ENCODE measurements at regions not wholly inside any gene's neighbourhood (a gene's known extent, or its start where the extent isn't known, plus 50 kb on each side); places are given as distances from the start of the nearest gene placed in this dataset.
"Not testable (repeated sequence)": the region's sequence is repeated elsewhere in the genome, so short reads cannot be mapped to it uniquely, and the experiment has no call there.

DNA sequence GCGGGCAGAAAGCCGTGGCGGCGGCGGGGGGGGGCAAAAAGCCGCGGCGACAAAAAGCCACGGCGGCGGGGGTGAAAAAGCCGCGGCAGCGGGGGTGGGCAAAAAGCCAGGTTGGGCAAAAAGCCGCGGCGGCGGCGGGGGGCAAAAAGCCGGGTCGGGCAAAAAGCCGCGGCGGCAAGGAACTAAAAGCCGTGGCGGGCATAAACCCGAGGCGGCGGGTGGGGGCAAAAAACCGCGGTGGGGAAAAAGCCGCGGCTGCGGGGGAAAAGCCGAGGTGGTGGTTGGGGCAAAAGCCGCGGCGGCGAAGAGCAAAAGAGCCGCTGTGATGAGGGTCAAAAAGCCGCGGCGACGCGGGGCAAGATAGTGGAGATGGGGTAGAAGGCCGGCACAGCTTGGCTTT lies 1834.2 kb downstream of the FOXD4L5 start:
- not testable (repeated sequence) for DNase-seq

- DNase-seq: not testable (repeated sequence)
Observed at GRCh38 chr9:63425123-63425522, 1859.9 kb downstream of the FOXD4L5 start.

DNA sequence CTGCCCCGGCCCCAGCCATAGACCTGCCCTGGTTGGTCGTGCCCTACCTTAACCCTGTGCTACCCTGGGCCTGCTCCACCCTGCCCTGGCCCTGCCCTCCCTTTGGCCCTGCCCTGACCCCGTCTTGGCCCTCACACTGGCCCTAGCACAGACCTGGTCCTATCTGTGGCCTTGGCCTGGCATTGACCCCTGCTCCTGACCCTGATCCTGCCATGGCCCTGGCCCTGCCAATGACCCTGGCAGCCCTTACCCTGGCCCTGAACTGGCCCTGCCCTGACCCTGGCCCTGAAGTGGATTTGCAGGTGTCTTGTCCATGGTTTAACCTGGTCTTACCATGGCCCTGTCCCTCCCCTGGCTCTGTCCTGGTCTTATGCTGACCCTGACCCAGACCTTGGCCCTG lies 1894.1 kb downstream of the FOXD4L5 start:
- not testable (repeated sequence) for DNase-seq

- DNase-seq: not testable (repeated sequence)
Observed at GRCh38 chr9:63385479-63385878, 1899.5 kb downstream of the FOXD4L5 start.

GRCh38 chr9:63379864-63380263 lies 1905.1 kb downstream of the FOXD4L5 start:
- DNase-seq: not testable (repeated sequence)

DNA sequence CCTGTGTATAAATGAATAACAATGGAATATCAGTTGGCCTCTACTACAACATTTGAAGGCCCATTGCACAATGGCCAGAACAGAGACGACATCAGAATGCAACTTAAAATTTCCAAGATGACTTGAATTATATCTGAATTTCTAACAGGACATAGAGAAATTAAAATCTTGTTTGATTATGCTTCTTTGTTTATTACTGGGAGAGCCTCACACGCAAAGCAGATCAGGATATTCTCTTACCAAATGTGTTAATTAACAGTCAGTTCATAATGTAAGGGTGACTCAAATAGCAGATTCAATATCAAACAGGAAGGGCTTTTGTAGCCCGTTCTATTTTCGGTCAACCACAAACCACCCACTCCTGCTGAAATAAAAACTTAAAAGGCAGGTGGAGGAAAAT lies 1930.8 kb downstream of the FOXD4L5 start:
- DNase-seq: not testable (repeated sequence)

GRCh38 chr9:63347347-63347746 lies 1937.7 kb downstream of the FOXD4L5 start:
- DNase-seq: not testable (repeated sequence)

- DNase-seq: peak; percentile 67
Observed at GRCh38 chr9:63346310-63347048, 1938.5 kb downstream of the FOXD4L5 start.

GRCh38 chr9:63344408-63344807 lies 1940.6 kb downstream of the FOXD4L5 start:
- not testable (repeated sequence) for DNase-seq

DNA sequence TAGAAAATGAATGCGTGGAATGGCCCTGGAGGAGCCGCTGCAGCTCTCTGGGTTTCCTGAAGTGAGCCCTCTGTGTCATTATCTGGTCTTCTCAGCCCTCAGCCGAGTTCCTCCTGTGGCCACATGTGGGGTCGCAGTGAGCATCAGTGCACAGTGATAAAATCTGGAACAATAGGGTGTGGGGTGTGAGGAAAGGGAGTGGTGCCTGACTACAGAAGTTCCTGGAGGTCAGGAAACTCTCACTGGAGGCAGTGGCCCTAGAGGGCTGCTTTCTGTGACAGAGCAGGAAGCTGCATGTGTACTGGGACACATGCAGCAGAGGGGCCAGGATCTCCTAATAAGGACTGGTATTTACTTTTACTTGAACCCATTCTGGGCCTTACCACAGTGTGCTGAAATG lies 1942.5 kb downstream of the FOXD4L5 start:
- DNase-seq: peak; percentile 62

- peak; percentile 8 for DNase-seq
Observed at GRCh38 chr9:63337899-63338604, 1947.0 kb downstream of the FOXD4L5 start.

- not testable (repeated sequence) for DNase-seq
Observed at GRCh38 chr9:63335286-63335685, 1949.7 kb downstream of the FOXD4L5 start.

DNA sequence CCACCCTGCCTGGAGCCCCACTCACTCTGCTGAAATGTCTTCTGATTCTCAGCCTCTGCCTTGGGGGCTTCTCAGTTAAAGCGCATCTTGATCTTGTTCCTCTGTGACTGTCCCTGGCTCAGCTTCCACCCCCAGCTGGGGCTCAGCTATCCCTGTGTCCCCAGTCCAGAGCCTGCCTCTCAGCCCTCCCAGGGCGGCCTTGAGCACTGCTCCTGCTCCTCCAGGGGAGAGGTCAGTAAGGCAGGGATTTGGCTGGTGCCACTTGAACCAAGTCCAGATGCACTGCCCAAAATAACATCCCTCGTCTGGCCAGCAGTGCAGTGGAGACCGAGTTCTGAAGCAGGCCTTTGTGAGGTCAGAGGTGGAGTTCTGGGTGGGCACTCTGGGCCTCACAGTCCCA lies 1950.8 kb downstream of the FOXD4L5 start:
- DNase-seq: not testable (repeated sequence)

GRCh38 chr9:63333083-63333482 lies 1951.9 kb downstream of the FOXD4L5 start:
- DNase-seq: not testable (repeated sequence)

DNA sequence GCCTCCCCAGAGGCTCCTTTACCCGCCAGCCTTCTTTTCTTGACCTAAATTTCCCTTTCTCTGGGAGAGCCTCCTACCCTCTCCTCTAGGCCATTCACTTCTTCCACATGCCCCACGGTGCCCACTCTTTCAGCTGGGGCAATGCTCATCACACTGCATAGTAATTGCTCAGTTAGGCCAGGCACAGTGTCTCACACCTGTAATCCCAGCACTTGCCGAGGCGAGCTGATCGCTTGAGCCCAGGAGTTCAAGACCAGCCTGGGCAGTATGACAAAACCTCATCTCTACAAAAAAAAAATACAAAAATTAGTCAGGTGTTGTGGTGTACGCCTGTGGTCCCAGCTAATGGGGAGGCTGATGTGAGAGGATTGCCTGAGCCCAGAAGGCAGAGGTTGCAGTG lies 1956.7 kb downstream of the FOXD4L5 start:
- not testable (repeated sequence) for DNase-seq

- DNase-seq: not testable (repeated sequence)
Observed at GRCh38 chr9:63327211-63327610, 1957.8 kb downstream of the FOXD4L5 start.

DNA sequence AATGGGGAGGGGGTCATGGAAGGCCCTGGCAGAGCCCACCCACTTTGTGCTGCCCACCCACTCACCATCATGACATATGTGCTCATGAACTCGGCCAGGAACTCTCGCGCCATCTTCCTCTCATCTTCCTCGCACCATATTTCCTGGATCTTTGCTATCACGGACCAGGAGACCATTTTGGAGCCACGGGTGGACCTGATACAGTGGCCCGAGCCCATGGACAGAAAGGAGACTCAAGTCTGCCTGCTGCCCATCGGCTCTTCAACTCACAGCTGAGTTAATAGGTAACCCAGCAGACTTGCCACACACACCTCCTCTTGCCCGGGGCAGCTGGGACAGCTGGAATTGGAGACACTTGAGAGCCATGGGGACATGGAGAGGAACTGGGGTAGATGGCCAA lies 1958.3 kb downstream of the FOXD4L5 start:
- DNase-seq: not testable (repeated sequence)

DNA sequence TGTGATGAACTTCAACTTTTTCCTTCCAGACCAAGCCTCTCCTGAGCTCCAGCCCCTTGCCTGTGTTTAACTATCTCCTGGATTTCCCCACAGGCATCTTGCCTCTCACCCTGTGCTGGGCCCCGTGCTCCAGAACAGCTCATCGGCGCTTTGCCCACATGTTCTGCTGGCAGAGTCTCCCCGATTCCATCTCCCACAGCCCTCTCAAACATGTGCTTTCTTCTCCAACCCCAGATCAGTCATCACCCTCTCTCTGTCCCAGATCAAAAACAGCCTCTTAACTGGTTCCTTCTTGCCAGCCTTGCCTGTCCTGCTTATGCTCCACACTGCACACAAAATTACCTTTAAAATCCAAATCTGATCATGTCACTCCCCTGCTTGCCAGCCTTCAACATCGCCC lies 1959.3 kb downstream of the FOXD4L5 start:
- DNase-seq: not testable (repeated sequence)

DNA sequence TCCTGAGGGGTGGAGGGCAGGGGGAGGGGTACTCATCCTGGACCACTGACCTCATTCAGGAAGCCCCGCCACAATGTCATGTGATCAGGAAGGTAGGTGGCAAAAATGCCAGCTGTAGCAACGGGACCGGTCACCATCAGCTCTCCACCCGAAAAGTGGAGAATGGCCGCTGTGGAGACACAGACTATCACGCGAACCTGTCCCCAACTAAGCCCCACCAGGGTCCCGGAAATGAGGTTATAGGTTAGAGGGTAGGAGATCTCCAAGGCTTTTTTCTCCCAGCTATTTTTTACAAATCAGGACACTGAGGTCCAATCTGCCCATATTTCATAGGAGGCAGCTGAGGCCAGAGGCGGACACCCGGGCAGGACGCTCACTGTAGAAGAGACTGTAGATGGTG lies 1966.9 kb downstream of the FOXD4L5 start:
- DNase-seq: not testable (repeated sequence)

- not testable (repeated sequence) for DNase-seq
Observed at GRCh38 chr9:63315387-63315786, 1969.6 kb downstream of the FOXD4L5 start.

GRCh38 chr9:63296848-63297247 lies 1988.2 kb downstream of the FOXD4L5 start:
- not testable (repeated sequence) for DNase-seq

- DNase-seq: not testable (repeated sequence)
Observed at GRCh38 chr9:63296366-63296765, 1988.6 kb downstream of the FOXD4L5 start.

- peak; percentile 0 for DNase-seq
Observed at GRCh38 chr9:63289971-63290370, 1995.0 kb downstream of the FOXD4L5 start.
